Activated CD4-positive, alpha-beta T cell treated with anti-CD3 and anti-CD28 coated beads, Interleukin-2, amount 10 ng/mL, durations not matched to agents 24 days and 14 days (primary cell): ENCODE measurements at regions not wholly inside any gene's neighbourhood (a gene's known extent, or its start where the extent isn't known, plus 50 kb on each side); places are given as distances from the start of the nearest gene placed in this dataset.
"Not testable (repeated sequence)": the region's sequence is repeated elsewhere in the genome, so short reads cannot be mapped to it uniquely, and the experiment has no call there.

Experiments used
- DNase-seq: peaks from one replicate; pipeline ENCODE4 v3.0.0; 2022
- H3K27ac Mint-ChIP-seq: one replicate; pipeline ENCODE4 v1.8.0; 2022; ENCODE audit warnings: mild to moderate bottlenecking, mixed read lengths
- H3K27me3 Mint-ChIP-seq: one replicate; pipeline ENCODE4 v1.8.0; 2022; ENCODE audit warnings: mixed read lengths
- H3K36me3 Mint-ChIP-seq: one replicate; pipeline ENCODE4 v1.8.0; 2022; ENCODE audit warnings: low read depth, mild to moderate bottlenecking, mixed read lengths
- H3K4me1 Mint-ChIP-seq: one replicate; pipeline ENCODE4 v1.8.0; 2021; ENCODE audit warnings: mixed read lengths
- H3K4me3 Mint-ChIP-seq: one replicate; pipeline ENCODE4 v1.8.0; 2022; ENCODE audit warnings: mild to moderate bottlenecking, moderate library complexity, mixed read lengths
- H3K9me3 Mint-ChIP-seq: one replicate; pipeline ENCODE4 v1.8.0; 2021; ENCODE audit warnings: mixed read lengths
- intact Hi-C: fragments of 100-400 bp; cut with micrococcal nuclease; formaldehyde crosslinking; loops from one replicate; pipeline ENCODE4 v1.15.1; 2023

DNA sequence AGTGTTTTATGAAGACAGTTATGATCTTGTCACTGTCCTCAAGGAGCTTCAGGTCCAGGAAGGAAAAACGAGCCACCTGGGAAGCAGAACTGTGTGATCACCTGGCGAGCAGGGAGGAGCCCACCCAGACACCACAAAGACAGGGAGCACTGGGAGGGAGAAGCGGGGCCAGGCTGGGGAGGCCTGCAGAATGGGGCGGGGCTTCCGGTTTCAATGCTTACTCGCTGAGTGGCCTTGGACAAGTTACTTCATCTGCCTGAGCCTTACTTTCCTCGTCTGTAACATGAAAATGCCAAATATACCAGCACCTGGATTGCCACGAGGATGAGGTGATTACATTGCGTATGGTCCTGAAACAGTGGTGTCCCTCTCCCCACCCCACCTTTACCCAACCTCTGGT is 227.5 kb downstream of the ANKRD30B start:
- Mint-ChIP-seq H3K36me3 (no peaks in the 10 kb centered on the region), H3K27ac (no peak overlapping the region), H3K4me1 (no peaks in the 10 kb centered on the region), H3K9me3 (no peaks in the 10 kb centered on the region), H3K4me3 (no peak overlapping the region), H3K27me3 (no peaks in the 10 kb centered on the region)
- intact Hi-C loops: no loop called here
- DNase-seq: no peak

DNA sequence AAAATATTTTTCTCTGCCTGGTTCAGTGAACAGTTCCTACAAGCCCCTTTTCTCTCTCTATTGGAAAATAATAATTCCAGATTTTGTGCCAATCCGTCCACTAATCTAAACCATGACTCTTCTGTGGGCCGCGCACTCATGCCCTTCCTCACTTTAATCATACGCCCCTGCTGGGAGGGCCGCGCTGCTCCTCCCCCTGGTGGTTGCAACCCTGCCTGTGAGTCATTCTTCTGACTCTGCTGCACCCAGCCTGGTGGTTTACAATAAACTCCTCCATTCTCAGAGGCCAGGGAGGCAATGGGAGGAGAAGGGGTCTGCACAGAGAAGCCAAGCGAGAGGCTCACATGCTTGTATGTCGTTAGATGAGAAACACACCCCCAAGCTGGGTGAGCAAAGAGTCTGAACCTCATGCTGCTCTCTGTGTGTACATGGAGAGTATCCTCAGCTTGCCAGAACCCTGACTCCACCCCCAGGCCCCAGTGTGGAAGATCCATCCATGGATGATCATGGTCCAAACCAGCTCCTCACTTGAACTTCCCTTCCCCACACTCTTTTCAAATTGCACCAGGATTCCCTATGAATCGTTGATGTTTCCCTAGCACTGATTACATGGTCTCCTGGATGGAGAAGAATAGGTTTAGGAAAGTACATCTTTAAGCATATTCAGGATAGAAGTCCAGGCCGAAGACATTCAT is 228.9 kb downstream of the ANKRD30B start:
- H3K27me3 Mint-ChIP-seq: no peaks in the 10 kb centered on the region
- no peak for DNase-seq
- H3K9me3 Mint-ChIP-seq: no peaks in the 10 kb centered on the region
- intact Hi-C loops: no loop called here
- H3K36me3 Mint-ChIP-seq: no peaks in the 10 kb centered on the region
- H3K4me3 Mint-ChIP-seq: no peak overlapping the region
- no peaks in the 10 kb centered on the region for H3K4me1 Mint-ChIP-seq
- H3K27ac Mint-ChIP-seq: no peak overlapping the region

DNA sequence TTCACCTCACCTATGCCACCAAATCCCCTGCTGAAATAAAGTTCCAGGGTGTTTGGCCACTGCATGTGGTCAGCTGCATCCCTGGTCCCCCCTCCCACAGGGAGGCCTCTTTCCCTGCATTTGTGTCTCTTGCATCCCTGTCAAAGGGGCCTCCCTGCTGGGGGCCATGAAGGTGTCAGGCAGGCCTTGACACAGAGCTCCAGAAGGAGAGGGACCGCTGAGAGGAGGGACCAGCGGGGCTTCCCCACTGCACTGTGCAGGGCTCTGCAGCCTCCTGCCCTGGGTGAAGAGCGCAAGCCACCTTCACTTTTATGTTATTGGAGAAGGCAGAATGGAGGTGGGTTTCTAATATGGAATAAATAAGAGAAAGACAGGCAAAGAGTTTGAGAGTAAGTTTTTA is 230.2 kb downstream of the ANKRD30B start:
- intact Hi-C loops: no loop called here
- no peak for DNase-seq
- Mint-ChIP-seq H3K27me3 (no peaks in the 10 kb centered on the region), H3K4me1 (no peaks in the 10 kb centered on the region), H3K4me3 (no peak overlapping the region), H3K9me3 (no peaks in the 10 kb centered on the region), H3K36me3 (no peaks in the 10 kb centered on the region), H3K27ac (no peak overlapping the region)

DNA sequence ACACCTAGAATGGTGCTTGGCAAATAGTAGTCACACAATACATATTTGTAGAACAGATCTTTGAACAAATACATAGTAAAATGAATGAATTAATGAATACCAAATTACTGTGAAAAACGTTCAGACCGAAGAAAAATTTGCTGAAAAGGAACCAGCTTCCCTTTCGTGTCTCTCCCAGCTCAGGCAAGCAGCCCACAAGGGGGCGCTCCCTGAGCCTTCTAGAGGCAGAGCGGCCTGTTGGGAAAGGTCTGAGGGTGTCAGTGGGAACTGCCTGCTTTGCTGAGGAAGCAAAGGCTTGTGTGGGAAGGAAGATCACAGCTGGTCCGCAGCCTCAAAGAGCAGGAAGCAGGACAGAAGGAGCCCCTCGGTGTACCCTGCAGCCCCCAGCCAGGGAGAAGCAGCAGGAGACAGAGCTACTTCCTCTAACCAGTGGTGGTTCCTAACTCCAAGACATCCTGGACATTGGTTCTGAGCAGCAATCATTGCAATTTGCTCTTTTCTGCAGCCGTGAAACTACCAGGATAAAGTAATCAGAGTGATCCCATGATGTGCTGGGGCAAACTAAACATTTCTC is 231.1 kb downstream of the ANKRD30B start:
- no peaks in the 10 kb centered on the region for H3K36me3 Mint-ChIP-seq
- intact Hi-C loops: no loop called here
- no peak overlapping the region for H3K4me3 Mint-ChIP-seq
- no peaks in the 10 kb centered on the region for H3K27me3 Mint-ChIP-seq
- H3K9me3 Mint-ChIP-seq: no peaks in the 10 kb centered on the region
- H3K27ac Mint-ChIP-seq: no peak overlapping the region
- H3K4me1 Mint-ChIP-seq: no peaks in the 10 kb centered on the region
- peak; percentile 62 for DNase-seq

DNA sequence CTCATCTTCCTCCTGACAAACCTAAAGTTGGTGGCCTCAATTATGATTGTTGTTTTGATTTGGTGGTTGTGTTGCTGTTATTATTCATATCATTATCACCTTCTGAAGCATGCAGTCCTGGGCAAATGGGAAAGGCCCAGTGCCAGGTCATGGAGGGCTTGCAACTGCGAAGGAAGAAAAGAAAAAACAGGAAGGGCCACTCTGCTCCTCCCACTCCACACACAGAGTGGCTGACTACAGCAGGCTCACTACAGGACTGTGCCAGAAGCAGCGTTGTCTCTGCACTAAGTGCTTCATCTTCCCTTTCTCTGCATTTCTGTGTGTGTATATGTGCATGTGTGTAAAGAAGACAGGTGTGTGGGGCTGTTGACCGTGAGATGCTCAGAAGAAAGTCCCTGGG is 231.9 kb downstream of the ANKRD30B start:
- intact Hi-C loops: no loop called here
- H3K9me3 Mint-ChIP-seq: no peaks in the 10 kb centered on the region
- H3K4me1 Mint-ChIP-seq: no peaks in the 10 kb centered on the region
- DNase-seq: no peak
- H3K4me3 Mint-ChIP-seq: no peak overlapping the region
- H3K27ac Mint-ChIP-seq: no peak overlapping the region
- H3K27me3 Mint-ChIP-seq: no peaks in the 10 kb centered on the region
- no peaks in the 10 kb centered on the region for H3K36me3 Mint-ChIP-seq

DNA sequence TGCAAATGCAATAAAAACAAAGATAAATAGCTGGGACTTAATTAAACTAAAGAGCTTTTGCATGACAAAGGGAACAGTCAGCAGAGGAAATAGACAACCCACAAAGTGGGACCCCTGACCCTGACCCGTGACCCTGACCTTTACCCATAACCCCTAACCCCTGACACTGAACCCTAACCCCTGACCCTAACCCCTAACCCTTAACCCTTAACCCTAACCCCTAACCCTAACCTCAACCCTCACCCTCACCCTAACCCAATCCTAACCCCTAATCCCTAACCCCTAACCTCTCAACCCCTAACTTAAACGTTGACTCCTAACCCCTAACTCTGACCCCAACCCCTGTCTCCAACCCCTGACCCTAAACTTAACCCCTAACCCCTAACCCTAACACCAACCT is 236.6 kb downstream of the ANKRD30B start:
- intact Hi-C loops: not testable (repeated sequence)

DNA sequence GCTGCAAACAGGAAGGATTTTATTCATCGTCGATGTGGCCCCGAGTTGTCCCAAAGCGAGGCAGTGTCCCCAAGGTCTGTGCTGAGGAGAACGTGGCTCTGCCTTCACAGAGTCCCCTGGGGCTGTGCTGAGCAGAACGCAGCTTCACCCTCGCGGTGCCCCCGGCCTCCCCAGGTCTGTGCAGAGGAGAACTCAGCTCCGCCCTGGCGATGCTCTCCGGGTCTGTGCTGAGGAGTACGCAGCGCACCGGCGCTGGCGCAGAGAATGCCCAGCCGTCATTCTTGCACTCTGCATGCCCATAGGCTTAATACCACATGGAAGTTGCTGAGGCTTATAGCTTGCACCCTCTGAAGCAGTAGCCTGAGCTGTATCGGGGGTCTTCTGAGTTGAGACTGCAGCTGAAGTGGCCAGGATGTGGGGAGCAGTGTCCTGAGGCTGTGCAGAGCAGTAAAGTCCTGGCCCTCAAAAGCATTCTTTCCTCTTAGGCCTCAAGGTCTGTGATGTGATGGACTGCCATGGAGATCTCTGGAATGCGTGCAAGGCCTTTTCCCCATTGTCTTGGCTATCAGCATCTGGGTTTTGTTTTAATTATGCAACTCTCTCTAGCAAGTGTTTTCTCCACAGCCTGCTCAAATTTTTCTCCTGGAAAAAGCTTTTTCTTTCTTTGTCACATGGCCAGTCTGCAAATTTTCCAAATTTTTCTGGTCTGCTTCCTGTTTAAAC is 237.5 kb downstream of the ANKRD30B start:
- H3K27me3 Mint-ChIP-seq, intact Hi-C loops, H3K27ac Mint-ChIP-seq, H3K9me3 Mint-ChIP-seq, H3K4me1 Mint-ChIP-seq, DNase-seq, H3K4me3 Mint-ChIP-seq, H3K36me3 Mint-ChIP-seq: not testable (repeated sequence)

More for the DNA sequence above, 236.6 kb downstream of the ANKRD30B start:
- not testable (repeated sequence) for H3K4me3 Mint-ChIP-seq, H3K36me3 Mint-ChIP-seq, H3K27ac Mint-ChIP-seq, H3K4me1 Mint-ChIP-seq, H3K27me3 Mint-ChIP-seq, H3K9me3 Mint-ChIP-seq, DNase-seq

DNA sequence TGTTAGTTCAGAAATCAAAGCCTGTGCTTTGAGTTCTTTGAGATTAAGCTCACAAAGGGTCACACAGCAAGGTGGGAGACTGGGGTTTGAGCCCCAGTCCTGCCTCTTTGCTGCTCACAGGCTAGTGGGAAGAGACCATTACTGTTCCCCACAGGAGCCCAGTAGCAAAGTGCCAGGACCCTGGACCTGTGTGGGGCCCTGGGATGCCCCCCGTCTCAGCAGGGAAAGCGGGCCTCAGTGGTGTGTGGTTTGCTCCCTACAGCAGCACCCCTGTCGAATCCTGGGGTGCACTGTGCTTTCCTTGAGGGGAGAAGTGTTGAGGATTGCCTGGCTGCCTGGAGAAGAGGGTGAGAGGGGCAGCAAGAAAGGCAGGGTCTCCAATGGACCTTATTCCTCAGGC is 239.4 kb downstream of the ANKRD30B start:
- H3K36me3 Mint-ChIP-seq, DNase-seq, H3K4me3 Mint-ChIP-seq, H3K4me1 Mint-ChIP-seq, intact Hi-C loops, H3K27me3 Mint-ChIP-seq, H3K27ac Mint-ChIP-seq, H3K9me3 Mint-ChIP-seq: not testable (repeated sequence)

DNA sequence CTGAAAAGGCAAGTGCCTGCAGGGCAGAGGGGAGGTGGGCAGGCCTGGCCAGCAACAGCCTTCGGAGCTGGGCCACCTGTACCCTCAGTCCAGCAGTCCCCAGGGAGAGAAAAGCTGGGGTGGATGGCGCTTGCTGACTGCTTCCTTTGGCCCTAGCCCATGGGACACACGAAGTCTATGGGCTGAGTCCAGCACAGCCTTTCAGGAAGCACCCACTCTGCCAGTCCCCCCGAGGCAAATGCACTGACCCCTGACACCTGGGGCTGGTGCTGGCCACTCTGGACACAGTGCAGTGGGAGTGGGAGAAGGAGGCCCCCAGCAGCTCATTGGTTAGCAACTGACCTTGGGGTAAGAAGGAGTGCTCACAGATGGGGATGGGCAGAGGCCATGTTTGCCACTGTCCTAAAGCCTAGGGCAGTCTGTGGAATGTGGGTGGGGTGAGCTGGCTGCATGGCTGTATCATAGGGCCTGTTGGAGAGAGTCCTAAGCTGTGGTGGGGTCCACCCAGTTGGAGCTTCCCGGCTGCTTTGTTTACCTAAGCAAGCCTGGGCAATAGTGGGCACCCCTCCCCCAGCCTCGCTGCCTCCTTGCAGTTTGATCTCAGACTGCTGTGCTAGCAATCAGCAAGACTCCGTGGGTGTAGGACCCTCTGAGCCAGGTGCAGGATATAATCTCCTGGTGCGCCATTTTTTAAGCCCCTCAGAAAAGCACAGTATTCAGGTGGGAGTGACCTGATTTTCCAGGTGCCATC is 240.2 kb downstream of the ANKRD30B start:
- H3K36me3 Mint-ChIP-seq, H3K9me3 Mint-ChIP-seq, H3K4me1 Mint-ChIP-seq, intact Hi-C loops, DNase-seq, H3K4me3 Mint-ChIP-seq, H3K27me3 Mint-ChIP-seq, H3K27ac Mint-ChIP-seq: not testable (repeated sequence)

DNA sequence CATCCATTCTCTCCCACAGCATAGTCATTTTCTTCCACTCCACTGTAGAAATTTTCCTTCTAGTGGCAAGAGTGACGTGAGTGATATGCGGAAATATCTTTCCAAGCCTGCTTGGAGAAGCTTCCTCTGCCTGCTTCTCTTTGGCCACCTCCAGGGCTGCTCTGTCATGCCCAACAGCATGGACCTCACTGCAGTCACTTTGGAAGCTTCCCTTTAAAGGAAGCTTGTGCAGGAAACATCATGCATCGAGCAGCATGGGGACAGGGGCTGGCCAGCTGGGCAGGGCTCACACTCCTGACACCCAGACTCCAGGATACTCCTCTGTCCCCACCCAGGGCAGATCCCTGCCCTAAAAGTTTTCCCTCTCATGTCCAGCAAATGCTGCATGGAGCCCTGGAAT is 241.6 kb downstream of the ANKRD30B start:
- DNase-seq, H3K9me3 Mint-ChIP-seq, H3K27ac Mint-ChIP-seq, intact Hi-C loops, H3K27me3 Mint-ChIP-seq, H3K4me3 Mint-ChIP-seq, H3K4me1 Mint-ChIP-seq, H3K36me3 Mint-ChIP-seq: not testable (repeated sequence)

DNA sequence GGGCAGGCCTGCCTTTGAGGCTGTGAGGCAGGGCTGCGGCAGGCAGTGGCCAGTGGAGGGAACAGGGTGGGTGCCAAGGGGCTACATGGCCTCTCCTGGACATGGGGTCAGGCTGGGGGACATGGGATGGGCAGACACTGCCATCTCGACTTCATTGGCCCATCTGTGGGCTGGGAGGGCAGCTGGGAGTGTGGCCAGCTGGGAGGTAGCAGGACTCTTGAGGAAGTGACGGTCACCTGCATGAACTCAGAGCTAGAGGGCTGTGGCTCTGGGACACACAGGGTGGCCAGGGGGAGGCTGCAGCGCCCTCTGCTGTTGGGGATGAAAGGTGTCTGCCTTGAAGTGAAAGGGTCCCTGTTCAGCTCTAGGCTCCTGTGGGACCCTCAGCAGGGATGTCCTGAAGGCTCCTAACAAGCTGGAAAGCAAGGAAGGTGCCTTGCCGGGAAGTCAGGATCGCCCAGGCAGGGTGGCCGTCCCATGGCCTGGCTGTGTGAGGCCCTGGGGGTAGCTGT is 244.0 kb downstream of the ANKRD30B start:
- H3K4me3 Mint-ChIP-seq, H3K27me3 Mint-ChIP-seq, intact Hi-C loops, H3K9me3 Mint-ChIP-seq, H3K36me3 Mint-ChIP-seq, H3K27ac Mint-ChIP-seq, DNase-seq, H3K4me1 Mint-ChIP-seq: not testable (repeated sequence)

DNA sequence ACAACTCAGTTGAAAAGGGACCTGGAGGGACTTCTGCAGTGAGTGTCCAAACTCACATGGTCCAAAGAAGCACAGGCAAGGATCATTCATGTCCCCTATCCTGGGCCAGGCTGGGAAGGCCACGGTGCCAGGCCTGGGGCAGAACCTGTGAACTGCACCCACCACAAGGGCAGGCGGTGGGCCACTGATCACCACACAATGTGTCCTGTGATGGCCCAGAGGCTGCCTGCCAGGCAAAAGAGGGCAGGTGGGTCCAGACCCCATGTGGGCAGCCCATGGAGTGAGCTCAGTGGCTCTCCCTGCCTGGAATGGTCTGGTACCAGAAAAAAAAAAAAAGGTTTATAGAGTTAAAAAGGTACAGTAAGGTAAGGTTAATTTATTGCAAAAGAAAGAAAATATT is 244.8 kb downstream of the ANKRD30B start:
- H3K36me3 Mint-ChIP-seq, H3K4me1 Mint-ChIP-seq, H3K27me3 Mint-ChIP-seq, intact Hi-C loops, DNase-seq, H3K9me3 Mint-ChIP-seq, H3K27ac Mint-ChIP-seq, H3K4me3 Mint-ChIP-seq: not testable (repeated sequence)

DNA sequence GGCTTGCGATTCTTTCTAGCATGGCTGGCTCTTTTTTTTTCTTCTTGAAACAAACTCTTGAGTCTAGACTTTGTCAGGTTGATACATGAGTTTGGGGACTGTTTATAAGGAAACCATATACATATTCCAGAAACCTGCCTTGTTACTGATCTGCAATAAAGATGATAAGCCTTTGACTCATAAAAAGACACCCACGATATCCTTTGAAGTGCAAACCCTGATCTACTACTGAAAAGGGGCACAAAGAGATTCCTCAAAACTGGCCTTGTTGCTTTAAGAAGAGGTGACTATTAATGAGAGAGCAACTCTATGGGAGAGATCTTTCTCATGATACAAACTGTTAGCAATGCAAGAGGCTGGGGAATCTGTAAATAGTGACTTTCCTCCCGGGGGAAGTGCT is 247.1 kb downstream of the ANKRD30B start:
- H3K36me3 Mint-ChIP-seq, H3K4me3 Mint-ChIP-seq, intact Hi-C loops, DNase-seq, H3K27ac Mint-ChIP-seq, H3K9me3 Mint-ChIP-seq, H3K27me3 Mint-ChIP-seq, H3K4me1 Mint-ChIP-seq: not testable (repeated sequence)

DNA sequence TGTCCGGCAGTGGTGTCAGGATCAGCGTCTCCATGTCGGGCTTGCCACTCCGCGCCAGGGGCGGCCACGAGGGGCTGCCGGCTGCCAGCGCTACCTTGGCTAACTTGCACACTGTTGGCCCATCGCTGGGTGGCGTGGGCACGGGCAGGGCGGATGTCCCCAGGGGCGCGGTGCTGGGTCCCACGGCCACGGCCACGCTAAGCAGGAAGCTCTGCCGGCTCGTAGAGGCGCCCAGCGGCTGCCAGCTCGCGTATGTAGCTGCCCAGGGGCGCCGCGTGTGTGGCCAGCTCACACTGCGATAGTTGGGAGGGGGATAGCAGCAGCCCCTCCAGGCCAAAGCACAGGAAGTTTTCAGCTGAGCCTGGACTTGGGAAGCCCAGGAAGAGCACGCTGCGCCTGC is 249.4 kb downstream of the ANKRD30B start:
- Mint-ChIP-seq H3K4me1 (no peaks in the 10 kb centered on the region), H3K36me3 (no peaks in the 10 kb centered on the region), H3K27ac (no peak overlapping the region), H3K27me3 (no peaks in the 10 kb centered on the region), H3K9me3 (peaks cover 3% of the 10 kb centered on the region), H3K4me3 (no peak overlapping the region)
- no peak for DNase-seq
- intact Hi-C loops: no loop called here
